Peyer's patch (tissue), 4 donors: ENCODE measurements at regions not wholly inside any gene's neighbourhood (a gene's known extent, or its start where the extent isn't known, plus 50 kb on each side); places are given as distances from the start of the nearest gene placed in this dataset.

Experiments used
- DNase-seq, 3 donors: peaks; one replicate each; pipeline ENCODE4 v3.0.0-alpha.2; 2017 to 2019
- H3K27ac ChIP-seq, 4 donors: fragments of 200-600 bp; sonication (generic); one replicate each; pipeline ENCODE4 v1.5.1; 2016 to 2019
- H3K27me3 ChIP-seq, 2 donors: fragments of 200-600 bp; sonication (generic); one replicate each; pipeline ENCODE4 v1.5.1; 2019
- H3K36me3 ChIP-seq, 3 donors: fragments of 200-600 bp; sonication (generic); one replicate each; pipeline ENCODE4 v1.5.1; 2016 to 2019
- H3K4me1 ChIP-seq, 4 donors: fragments of 200-600 bp; sonication (generic); one replicate each; pipeline ENCODE4 v1.5.1; 2016 to 2019
- H3K4me3 ChIP-seq, 4 donors: fragments of 200-600 bp; sonication (generic); 1 replicate in 3 of 4; 2 replicates in 1 of 4; pipeline ENCODE4 v1.5.1; 2016 to 2019; ENCODE audit warnings: mild to moderate bottlenecking in 1 of 4
- H3K9me3 ChIP-seq, 4 donors: fragments of 200-600 bp; sonication (generic); one replicate each; pipeline ENCODE4 v1.5.1; 2016 to 2019; ENCODE audit warnings: mild to moderate bottlenecking in 1 of 4
- POLR2A ChIP-seq, 2 donors: fragments of 450-650 bp; IDR thresholded peaks; one replicate each; pipeline ENCODE4 v1.5.1; 2017; ENCODE audit warnings: antibody characterized with exemption in 2 of 2, mild to moderate bottlenecking in 2 of 2, moderate library complexity in 2 of 2
- TF ChIP-seq, protein P1 (sequence below), 6 experiments: fragments of 450-650 bp in 4 of 6; fragments of 200-600 bp in 2 of 6; sonication (generic) in 1 of 6; IDR thresholded peaks; one replicate each; pipeline ENCODE4 v1.5.1; 2017 to 2019; ENCODE audit warnings: antibody characterized with exemption in 6 of 6, mild to moderate bottlenecking in 3 of 6, moderate library complexity in 1 of 6

DNA sequence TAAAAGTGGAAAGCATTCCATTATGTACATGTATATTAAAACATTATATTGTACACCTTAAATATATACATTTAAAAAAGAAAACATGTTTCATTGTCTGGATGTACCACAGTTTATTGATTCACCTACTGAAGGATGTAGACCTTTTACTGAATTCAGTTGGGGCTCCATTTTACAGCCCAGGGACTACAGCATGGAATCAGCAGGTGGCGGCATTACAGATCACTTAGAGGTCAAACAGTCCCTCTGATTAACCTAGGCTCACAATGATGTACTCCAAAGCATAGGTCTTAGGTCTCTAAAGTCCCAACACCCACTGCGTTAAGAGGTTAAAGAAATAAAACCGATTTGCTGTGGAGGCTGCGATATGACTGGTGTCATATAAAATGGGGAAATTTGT, 490.9 kb downstream of the SHISA9 start:
- DNase-seq: no peak
- Histone ChIP-seq H3K4me3 (no peak overlapping the region), H3K4me1 (no peaks in the 10 kb centered on the region), H3K9me3 (no peaks in the 10 kb centered on the region), H3K27me3 (no peaks in the 10 kb centered on the region), H3K36me3 (no peaks in the 10 kb centered on the region), H3K27ac (no peak overlapping the region)
- TF ChIP-seq, protein P1, sequence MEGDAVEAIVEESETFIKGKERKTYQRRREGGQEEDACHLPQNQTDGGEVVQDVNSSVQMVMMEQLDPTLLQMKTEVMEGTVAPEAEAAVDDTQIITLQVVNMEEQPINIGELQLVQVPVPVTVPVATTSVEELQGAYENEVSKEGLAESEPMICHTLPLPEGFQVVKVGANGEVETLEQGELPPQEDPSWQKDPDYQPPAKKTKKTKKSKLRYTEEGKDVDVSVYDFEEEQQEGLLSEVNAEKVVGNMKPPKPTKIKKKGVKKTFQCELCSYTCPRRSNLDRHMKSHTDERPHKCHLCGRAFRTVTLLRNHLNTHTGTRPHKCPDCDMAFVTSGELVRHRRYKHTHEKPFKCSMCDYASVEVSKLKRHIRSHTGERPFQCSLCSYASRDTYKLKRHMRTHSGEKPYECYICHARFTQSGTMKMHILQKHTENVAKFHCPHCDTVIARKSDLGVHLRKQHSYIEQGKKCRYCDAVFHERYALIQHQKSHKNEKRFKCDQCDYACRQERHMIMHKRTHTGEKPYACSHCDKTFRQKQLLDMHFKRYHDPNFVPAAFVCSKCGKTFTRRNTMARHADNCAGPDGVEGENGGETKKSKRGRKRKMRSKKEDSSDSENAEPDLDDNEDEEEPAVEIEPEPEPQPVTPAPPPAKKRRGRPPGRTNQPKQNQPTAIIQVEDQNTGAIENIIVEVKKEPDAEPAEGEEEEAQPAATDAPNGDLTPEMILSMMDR (IDR thresholded peaks at IDR 0.05): no peak

DNA sequence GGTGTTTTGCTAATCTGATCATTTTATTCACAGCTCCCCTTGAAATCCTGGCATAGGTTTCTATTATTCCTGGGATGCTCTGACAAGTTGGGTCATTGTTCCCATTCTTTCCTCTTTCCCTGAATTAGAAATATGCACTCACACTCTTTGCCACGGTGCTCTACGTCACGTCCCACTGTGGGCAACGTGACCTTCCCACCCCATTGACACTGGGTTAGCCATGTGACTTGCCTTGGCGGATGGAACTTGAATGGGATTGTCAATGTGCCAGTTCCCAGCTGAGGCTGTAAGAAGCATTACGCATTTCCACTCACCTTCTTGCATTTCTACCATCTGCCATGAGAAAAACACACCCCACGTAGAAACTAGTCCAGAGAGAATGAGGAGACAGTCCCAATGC, 492.4 kb downstream of the SHISA9 start:
- no peak for TF ChIP-seq POLR2A (IDR thresholded peaks at IDR 0.05)
- TF ChIP-seq, protein P1 (IDR thresholded peaks at IDR 0.05): no peak
- no peaks in the 10 kb centered on the region for H3K9me3 ChIP-seq
- no peaks in the 10 kb centered on the region for H3K27me3 ChIP-seq
- H3K36me3 ChIP-seq: no peaks in the 10 kb centered on the region
- no peak overlapping the region for H3K27ac ChIP-seq
- H3K4me1 ChIP-seq: no peaks in the 10 kb centered on the region
- no peak for DNase-seq
- no peak overlapping the region for H3K4me3 ChIP-seq

DNA sequence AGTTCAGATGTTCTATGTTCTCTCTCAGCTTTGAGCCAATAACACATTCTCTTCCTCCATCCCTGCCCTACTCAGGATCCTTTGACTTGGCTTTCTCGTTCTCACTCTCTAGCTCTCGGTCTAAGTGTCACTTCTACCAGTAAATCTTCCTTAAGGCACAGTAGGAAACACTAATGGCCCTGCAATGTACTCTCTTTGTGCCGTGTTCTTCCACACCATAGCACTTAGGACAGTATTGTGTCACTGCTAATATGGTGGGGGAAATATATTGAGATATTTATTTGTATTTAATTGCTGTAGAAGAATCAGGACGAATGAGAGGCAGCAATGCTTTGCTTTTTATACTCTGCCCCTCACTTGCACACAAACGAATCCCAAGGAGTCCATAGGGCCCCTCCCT, 493.1 kb downstream of the SHISA9 start:
- no peaks in the 10 kb centered on the region for H3K9me3 ChIP-seq
- no peaks in the 10 kb centered on the region for H3K4me1 ChIP-seq
- TF ChIP-seq POLR2A (IDR thresholded peaks at IDR 0.05): no peak
- TF ChIP-seq, protein P1 (IDR thresholded peaks at IDR 0.05): no peak
- H3K27me3 ChIP-seq: no peaks in the 10 kb centered on the region
- no peak overlapping the region for H3K27ac ChIP-seq
- no peak for DNase-seq
- no peaks in the 10 kb centered on the region for H3K36me3 ChIP-seq
- H3K4me3 ChIP-seq: no peak overlapping the region

DNA sequence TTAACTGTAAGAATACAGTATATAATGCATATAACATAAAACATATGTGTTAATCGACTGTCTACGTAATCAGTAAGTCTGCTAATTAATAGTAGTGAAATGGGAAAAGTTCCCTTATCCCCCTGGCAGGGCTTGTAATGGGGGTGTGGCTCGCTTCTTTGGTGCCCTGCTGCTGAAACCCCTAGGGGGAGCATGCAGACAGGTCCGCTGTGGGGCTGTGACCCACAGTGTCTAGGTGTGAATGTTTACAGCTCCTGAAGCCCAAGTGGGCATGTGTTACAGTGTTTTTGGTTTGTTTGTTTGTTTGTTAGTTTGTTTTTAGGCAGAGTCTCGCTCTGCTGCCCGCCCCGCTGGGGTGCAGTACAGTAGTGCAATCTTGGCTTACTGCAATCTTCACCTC, 495.7 kb downstream of the SHISA9 start:
- H3K9me3 ChIP-seq: no peaks in the 10 kb centered on the region
- no peaks in the 10 kb centered on the region for H3K27me3 ChIP-seq
- no peak for DNase-seq
- no peaks in the 10 kb centered on the region for H3K36me3 ChIP-seq
- H3K27ac ChIP-seq: no peak overlapping the region
- no peak overlapping the region for H3K4me3 ChIP-seq
- no peaks in the 10 kb centered on the region for H3K4me1 ChIP-seq
- TF ChIP-seq, protein P1 (IDR thresholded peaks at IDR 0.05): no peak
- no peak for TF ChIP-seq POLR2A (IDR thresholded peaks at IDR 0.05)

DNA sequence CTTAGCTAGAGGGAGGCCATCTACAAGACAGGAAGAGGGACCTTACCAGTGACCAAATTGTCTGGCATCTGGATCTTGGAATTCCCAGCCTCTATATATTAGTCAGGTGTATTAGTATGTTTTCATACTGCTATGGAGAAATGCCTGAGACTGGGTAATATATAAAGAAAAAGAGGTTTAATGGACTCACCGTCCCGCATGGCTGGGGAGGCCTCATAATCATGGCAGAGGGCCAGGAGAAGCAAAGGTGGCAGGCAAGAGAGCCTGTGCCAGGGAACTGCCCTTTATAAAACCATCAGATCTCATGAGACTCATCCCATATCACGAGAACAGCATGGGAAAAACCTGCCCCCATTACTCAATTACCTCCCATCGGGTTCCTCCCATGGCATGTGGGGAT, 500.2 kb downstream of the SHISA9 start:
- H3K9me3 ChIP-seq: no peaks in the 10 kb centered on the region
- no peaks in the 10 kb centered on the region for H3K36me3 ChIP-seq
- no peaks in the 10 kb centered on the region for H3K27me3 ChIP-seq
- no peak overlapping the region for H3K4me3 ChIP-seq
- no peak overlapping the region for H3K27ac ChIP-seq
- DNase-seq: no peak
- H3K4me1 ChIP-seq: no peaks in the 10 kb centered on the region
- TF ChIP-seq POLR2A (IDR thresholded peaks at IDR 0.05): no peak
- TF ChIP-seq, protein P1 (IDR thresholded peaks at IDR 0.05): no peak

DNA sequence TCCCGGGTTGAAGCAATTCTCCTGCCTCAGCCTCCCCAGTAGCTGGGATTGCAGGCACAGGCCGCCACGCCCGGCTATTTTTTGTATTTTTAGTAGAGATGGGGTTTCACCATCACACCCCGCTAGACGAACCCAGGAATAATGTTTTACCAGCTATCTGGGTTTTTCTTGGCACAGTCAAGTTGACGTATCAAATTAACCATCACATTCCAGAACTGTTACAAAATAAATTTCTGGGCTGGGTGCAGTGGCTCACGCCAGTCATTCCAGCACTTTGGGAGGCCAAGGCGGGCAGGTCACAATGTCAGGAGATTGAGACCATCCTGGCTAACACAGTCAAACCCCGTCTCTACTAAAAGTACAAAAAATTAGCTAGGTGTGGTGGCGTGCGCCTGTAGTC, 501.2 kb downstream of the SHISA9 start:
- Histone ChIP-seq H3K36me3 (no peaks in the 10 kb centered on the region), H3K9me3 (no peaks in the 10 kb centered on the region), H3K4me1 (no peaks in the 10 kb centered on the region), H3K4me3 (no peak overlapping the region), H3K27me3 (no peaks in the 10 kb centered on the region), H3K27ac (no peak overlapping the region)
- DNase-seq: no peak
- TF ChIP-seq, protein P1 (IDR thresholded peaks at IDR 0.05): no peak
- TF ChIP-seq POLR2A (IDR thresholded peaks at IDR 0.05): no peak
